Natural killer cell (primary cell): ENCODE measurements at regions not wholly inside any gene's neighbourhood (a gene's known extent, or its start where the extent isn't known, plus 50 kb on each side); places are given as distances from the start of the nearest gene placed in this dataset.

ENCODE experiments used
- ATAC-seq, 3 donors: fragments of 150-1000 bp in 2 of 3; fragments of 200-7000 bp in 1 of 3; cut with Tn5 transposase; 1 replicate in 1 of 3; 2 replicates in 2 of 3; pipeline ENCODE4 v1.10.0; 2021; ENCODE audit warnings: mild to moderate bottlenecking in 2 of 3, moderate library complexity in 2 of 3
- DNase-seq, 2 donors: peaks; one replicate each; pipeline versions ENCODE4 v3.0.0 to v3.0.0-alpha.2; 2013 to 2021; ENCODE audit warnings: mixed read lengths in 1 of 2
- H3K27ac ChIP-seq: one replicate; pipeline ENCODE4 v1.5.1; 2013; ENCODE audit warnings: mild to moderate bottlenecking, low read length
- H3K27me3 ChIP-seq: one replicate; pipeline ENCODE4 v1.6.1; 2013; ENCODE audit warnings: low read length; ENCODE audit not compliant: control insufficient read depth, insufficient read depth
- H3K36me3 ChIP-seq: one replicate; pipeline ENCODE4 v1.6.1; 2013; ENCODE audit warnings: low read length; ENCODE audit not compliant: control insufficient read depth, insufficient read depth
- H3K4me1 ChIP-seq: one replicate; pipeline ENCODE4 v1.6.1; 2013; ENCODE audit warnings: low read length; ENCODE audit not compliant: control insufficient read depth, insufficient read depth
- H3K4me3 ChIP-seq: one replicate; pipeline ENCODE4 v1.5.1; 2013; ENCODE audit warnings: low read length
- H3K9me3 ChIP-seq: one replicate; pipeline ENCODE4 v1.6.1; 2013; ENCODE audit warnings: low read length; ENCODE audit not compliant: control insufficient read depth, insufficient read depth
- H3K27ac Mint-ChIP-seq, 2 donors: one replicate each; pipeline ENCODE4 v1.8.0; 2022; ENCODE audit warnings: mild to moderate bottlenecking in 2 of 2, mixed read lengths in 2 of 2, moderate library complexity in 1 of 2
- H3K27me3 Mint-ChIP-seq, 2 donors: one replicate each; pipeline ENCODE4 v1.8.0; 2022; ENCODE audit warnings: low read depth in 2 of 2, mixed read lengths in 2 of 2
- H3K36me3 Mint-ChIP-seq: one replicate; pipeline ENCODE4 v1.8.0; 2022; ENCODE audit warnings: mixed read lengths
- H3K4me1 Mint-ChIP-seq, 2 donors: one replicate each; pipeline ENCODE4 v1.8.0; 2022; ENCODE audit warnings: mixed read lengths in 2 of 2
- H3K4me3 Mint-ChIP-seq: one replicate; pipeline ENCODE4 v1.8.0; 2022; ENCODE audit warnings: mild to moderate bottlenecking, moderate library complexity, mixed read lengths
- H3K9me3 Mint-ChIP-seq, 2 donors: one replicate each; pipeline ENCODE4 v1.8.0; 2022; ENCODE audit warnings: mixed read lengths in 2 of 2
- WGBS: methylation state at CpG from one replicate; pipeline ENCODE4 v1.1.7; 2013; ENCODE audit warnings: missing lambda C conversion rate; ENCODE audit not compliant: insufficient coverage; 5-methylcytosine and 5-hydroxymethylcytosine counted together
- intact Hi-C: fragments of 100-400 bp; cut with micrococcal nuclease; formaldehyde crosslinking; loops from one replicate; pipeline ENCODE4 v1.14.2; 2022
- TF ChIP-seq, protein P1 (sequence below): fragments of 200-600 bp; IDR thresholded peaks from one replicate; pipeline ENCODE4 v1.8.0; 2022; ENCODE audit warnings: antibody characterized with exemption

DNA sequence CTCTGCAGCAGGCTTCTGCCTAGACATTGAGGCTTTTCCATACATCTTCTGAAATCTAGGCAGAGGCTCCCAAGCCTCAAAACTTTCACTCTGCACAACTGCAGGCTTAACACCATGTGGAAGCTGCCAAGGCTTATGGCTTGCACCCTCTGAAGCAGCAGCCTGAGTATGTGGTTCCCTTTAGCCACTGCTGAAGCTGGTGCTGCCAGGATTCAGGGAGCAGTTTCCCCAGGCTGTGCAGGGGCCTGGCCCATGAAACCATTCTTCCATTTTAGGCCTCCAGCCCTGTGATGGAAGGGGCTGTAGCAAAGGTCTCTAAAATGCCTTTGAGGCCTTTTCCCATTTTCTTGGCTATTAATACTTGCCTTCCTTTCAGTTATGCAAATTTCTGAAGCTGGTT, 680.3 kb upstream of the FTMT start:
- TF ChIP-seq, protein P1, sequence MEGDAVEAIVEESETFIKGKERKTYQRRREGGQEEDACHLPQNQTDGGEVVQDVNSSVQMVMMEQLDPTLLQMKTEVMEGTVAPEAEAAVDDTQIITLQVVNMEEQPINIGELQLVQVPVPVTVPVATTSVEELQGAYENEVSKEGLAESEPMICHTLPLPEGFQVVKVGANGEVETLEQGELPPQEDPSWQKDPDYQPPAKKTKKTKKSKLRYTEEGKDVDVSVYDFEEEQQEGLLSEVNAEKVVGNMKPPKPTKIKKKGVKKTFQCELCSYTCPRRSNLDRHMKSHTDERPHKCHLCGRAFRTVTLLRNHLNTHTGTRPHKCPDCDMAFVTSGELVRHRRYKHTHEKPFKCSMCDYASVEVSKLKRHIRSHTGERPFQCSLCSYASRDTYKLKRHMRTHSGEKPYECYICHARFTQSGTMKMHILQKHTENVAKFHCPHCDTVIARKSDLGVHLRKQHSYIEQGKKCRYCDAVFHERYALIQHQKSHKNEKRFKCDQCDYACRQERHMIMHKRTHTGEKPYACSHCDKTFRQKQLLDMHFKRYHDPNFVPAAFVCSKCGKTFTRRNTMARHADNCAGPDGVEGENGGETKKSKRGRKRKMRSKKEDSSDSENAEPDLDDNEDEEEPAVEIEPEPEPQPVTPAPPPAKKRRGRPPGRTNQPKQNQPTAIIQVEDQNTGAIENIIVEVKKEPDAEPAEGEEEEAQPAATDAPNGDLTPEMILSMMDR, result no peak
- no peak for DNase-seq
- Mint-ChIP-seq H3K36me3 (no peaks in the 10 kb centered on the region), H3K27me3 (no peaks in the 10 kb centered on the region), H3K4me1 (no peaks in the 10 kb centered on the region), H3K27ac (no peak overlapping the region), H3K4me3 (no peak overlapping the region), H3K9me3 (peaks cover 8 to 10% of the 10 kb centered on the region in 2 donors)
- Histone ChIP-seq H3K27me3 (no peaks in the 10 kb centered on the region), H3K27ac (no peak overlapping the region), H3K9me3 (peaks cover 9% of the 10 kb centered on the region), H3K36me3 (no peaks in the 10 kb centered on the region), H3K4me1 (no peaks in the 10 kb centered on the region), H3K4me3 (no peak overlapping the region)
- no peak for ATAC-seq
- intact Hi-C loops, result no loop called here

- H3K4me1 Mint-ChIP-seq, result no peaks in the 10 kb centered on the region
- no peak overlapping the region for H3K27ac ChIP-seq
- no peaks in the 10 kb centered on the region for H3K27me3 ChIP-seq
- intact Hi-C loops, result no loop called here
- no peak overlapping the region for H3K27ac Mint-ChIP-seq
- no peaks in the 10 kb centered on the region for H3K27me3 Mint-ChIP-seq
- H3K36me3 ChIP-seq, result no peaks in the 10 kb centered on the region
- peaks cover 8 to 10% of the 10 kb centered on the region in 2 donors for H3K9me3 Mint-ChIP-seq
- WGBS, result 78% methylated on average over 2 of the region's 2 CpGs
- peaks cover 9% of the 10 kb centered on the region for H3K9me3 ChIP-seq
- H3K4me3 Mint-ChIP-seq, result no peak overlapping the region
- TF ChIP-seq, protein P1, result no peak
- DNase-seq (no peak), ATAC-seq (no peak)
- H3K4me3 ChIP-seq, result no peak overlapping the region
- H3K4me1 ChIP-seq, result no peaks in the 10 kb centered on the region
- H3K36me3 Mint-ChIP-seq, result no peaks in the 10 kb centered on the region
Measured at GRCh38 chr5:121171834-121172233, 679.8 kb upstream of the FTMT start.

DNA sequence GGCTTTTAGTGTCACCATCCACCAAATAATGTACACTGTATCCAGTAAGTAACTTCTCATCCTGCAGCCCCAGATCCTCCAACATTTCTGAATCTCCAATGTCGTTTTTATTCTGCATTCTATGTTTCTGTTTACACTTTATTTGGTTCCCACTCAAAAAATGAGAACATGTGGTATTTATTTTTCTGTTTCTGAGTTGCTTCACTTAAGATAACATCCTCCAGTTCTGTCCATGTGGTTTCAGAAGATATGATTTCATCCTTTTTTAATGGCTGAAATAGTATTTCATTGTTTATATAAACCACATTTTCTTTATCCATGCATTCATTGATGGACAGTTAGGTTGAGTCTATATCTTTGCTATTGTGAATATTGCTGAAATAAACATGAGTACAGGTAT, 677.3 kb upstream of the FTMT start:
- peaks cover 8 to 12% of the 10 kb centered on the region in 2 donors for H3K9me3 Mint-ChIP-seq
- H3K4me1 Mint-ChIP-seq, result no peaks in the 10 kb centered on the region
- H3K27me3 ChIP-seq, result no peaks in the 10 kb centered on the region
- no peaks in the 10 kb centered on the region for H3K27me3 Mint-ChIP-seq
- intact Hi-C loops, result no loop called here
- no peak overlapping the region for H3K27ac Mint-ChIP-seq
- no peak overlapping the region for H3K4me3 ChIP-seq
- no peaks in the 10 kb centered on the region for H3K36me3 ChIP-seq
- TF ChIP-seq, protein P1, result no peak
- no peaks in the 10 kb centered on the region for H3K4me1 ChIP-seq
- WGBS, result 44% methylated on average over 1 of the region's 1 CpG
- no peak for ATAC-seq
- peaks cover 9% of the 10 kb centered on the region for H3K9me3 ChIP-seq
- H3K4me3 Mint-ChIP-seq, result no peak overlapping the region
- no peak for DNase-seq
- no peaks in the 10 kb centered on the region for H3K36me3 Mint-ChIP-seq
- H3K27ac ChIP-seq, result no peak overlapping the region

DNA sequence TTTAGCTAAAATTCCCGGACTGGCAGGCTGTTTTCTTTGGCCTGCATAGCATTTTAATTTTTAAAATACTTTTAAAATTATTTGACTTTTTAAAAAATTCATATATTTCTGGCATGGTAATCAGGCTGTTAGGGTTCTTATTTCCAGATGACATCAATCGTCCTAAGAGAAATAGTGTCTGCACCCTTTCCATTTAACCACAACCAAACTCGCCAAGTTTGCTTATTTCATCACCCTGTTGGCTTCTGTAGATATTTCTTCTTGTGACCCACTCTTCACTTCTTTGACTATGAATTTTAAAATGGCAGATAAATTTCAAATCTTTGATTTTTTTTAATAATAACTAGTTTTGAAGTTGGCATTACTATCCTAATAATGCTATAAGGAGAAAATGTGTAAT, 675.7 kb upstream of the FTMT start:
- ATAC-seq (no peak), DNase-seq (no peak)
- no peak overlapping the region for H3K27ac Mint-ChIP-seq
- H3K4me3 ChIP-seq, result no peak overlapping the region
- no peaks in the 10 kb centered on the region for H3K4me1 Mint-ChIP-seq
- intact Hi-C loops, result no loop called here
- H3K36me3 ChIP-seq, result no peaks in the 10 kb centered on the region
- 88% methylated on average over 2 of the region's 3 CpGs for WGBS
- H3K27me3 ChIP-seq, result no peaks in the 10 kb centered on the region
- TF ChIP-seq, protein P1, result no peak
- H3K27me3 Mint-ChIP-seq, result no peaks in the 10 kb centered on the region
- no peaks in the 10 kb centered on the region for H3K36me3 Mint-ChIP-seq
- H3K4me3 Mint-ChIP-seq, result no peak overlapping the region
- no peak overlapping the region for H3K27ac ChIP-seq
- H3K9me3 Mint-ChIP-seq, result peaks cover 6 to 12% of the 10 kb centered on the region in 2 donors
- H3K4me1 ChIP-seq, result no peaks in the 10 kb centered on the region
- H3K9me3 ChIP-seq, result peaks cover 4% of the 10 kb centered on the region
